ENCODE measurements at regions not wholly inside any gene's neighbourhood (a gene's known extent, or its start where the extent isn't known, plus 50 kb on each side); places are given as distances from the start of the nearest gene placed in this dataset.

DNA sequence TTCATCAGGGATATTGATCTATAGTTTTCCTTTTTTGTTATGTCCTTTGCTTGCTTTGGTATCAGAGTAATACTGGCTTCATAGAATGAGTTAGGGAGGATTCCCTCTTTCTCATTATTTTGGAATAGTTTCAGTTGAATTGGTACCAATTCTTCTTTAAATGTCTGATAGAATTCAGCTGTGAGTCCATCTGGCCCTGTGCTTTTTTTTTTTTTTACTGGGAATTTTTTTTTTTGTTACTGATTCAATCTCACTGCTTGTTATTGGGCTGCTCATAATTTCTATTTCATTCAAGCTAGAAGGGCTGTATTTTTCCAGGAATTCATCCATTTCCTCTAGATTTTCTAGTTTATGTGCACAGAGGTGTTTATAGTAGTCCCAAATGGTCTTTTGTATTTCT is 103.9 kb downstream of the RND3 start:
- no peaks in the 10 kb centered on the region for H3K27me3 ChIP-seq
- H3K27ac ChIP-seq = no peak overlapping the region
- TF ChIP-seq, protein P1, sequence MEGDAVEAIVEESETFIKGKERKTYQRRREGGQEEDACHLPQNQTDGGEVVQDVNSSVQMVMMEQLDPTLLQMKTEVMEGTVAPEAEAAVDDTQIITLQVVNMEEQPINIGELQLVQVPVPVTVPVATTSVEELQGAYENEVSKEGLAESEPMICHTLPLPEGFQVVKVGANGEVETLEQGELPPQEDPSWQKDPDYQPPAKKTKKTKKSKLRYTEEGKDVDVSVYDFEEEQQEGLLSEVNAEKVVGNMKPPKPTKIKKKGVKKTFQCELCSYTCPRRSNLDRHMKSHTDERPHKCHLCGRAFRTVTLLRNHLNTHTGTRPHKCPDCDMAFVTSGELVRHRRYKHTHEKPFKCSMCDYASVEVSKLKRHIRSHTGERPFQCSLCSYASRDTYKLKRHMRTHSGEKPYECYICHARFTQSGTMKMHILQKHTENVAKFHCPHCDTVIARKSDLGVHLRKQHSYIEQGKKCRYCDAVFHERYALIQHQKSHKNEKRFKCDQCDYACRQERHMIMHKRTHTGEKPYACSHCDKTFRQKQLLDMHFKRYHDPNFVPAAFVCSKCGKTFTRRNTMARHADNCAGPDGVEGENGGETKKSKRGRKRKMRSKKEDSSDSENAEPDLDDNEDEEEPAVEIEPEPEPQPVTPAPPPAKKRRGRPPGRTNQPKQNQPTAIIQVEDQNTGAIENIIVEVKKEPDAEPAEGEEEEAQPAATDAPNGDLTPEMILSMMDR (IDR thresholded peaks at IDR 0.05; ENCODE audit: low read depth, low read length) = no peak
- H3K4me3 ChIP-seq = no peak overlapping the region
- no peak for DNase-seq (ENCODE audit: low read depth in 1 of 2, low spot score in 1 of 2)
- no peaks in the 10 kb centered on the region for H3K9me3 ChIP-seq (ENCODE audit: low read depth)
- no peaks in the 10 kb centered on the region for H3K4me1 ChIP-seq (ENCODE audit: low read depth)
- H3K36me3 ChIP-seq = no peaks in the 10 kb centered on the region

DNA sequence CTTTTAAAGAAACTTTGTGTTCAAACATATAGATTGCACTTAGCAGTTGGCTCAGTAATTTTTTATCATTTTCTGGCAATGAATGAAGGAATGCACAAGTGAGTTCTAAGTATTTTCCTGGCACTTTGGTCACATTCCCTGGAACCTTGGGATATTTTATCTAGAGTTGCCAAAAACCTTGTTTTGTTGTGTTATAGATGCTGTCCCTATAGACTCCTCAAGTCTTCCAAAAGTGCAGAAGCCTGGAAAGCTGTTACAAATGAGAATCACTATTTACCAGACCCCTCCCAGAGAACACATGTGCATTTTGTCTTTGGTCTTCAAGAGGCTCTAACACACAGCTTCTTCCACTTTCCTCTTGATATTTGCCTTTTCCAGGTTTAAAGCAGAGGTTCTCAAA is 108.3 kb downstream of the RND3 start:
- H3K9me3 ChIP-seq (ENCODE audit: low read depth) = no peaks in the 10 kb centered on the region
- H3K27me3 ChIP-seq = no peaks in the 10 kb centered on the region
- H3K36me3 ChIP-seq = no peaks in the 10 kb centered on the region
- TF ChIP-seq, protein P1 (IDR thresholded peaks at IDR 0.05; ENCODE audit: low read depth, low read length) = no peak
- DNase-seq (ENCODE audit: low read depth in 1 of 2, low spot score in 1 of 2) = no peak
- no peak overlapping the region for H3K4me3 ChIP-seq
- no peak overlapping the region for H3K27ac ChIP-seq
- H3K4me1 ChIP-seq (ENCODE audit: low read depth) = peaks cover 13% of the 10 kb centered on the region

DNA sequence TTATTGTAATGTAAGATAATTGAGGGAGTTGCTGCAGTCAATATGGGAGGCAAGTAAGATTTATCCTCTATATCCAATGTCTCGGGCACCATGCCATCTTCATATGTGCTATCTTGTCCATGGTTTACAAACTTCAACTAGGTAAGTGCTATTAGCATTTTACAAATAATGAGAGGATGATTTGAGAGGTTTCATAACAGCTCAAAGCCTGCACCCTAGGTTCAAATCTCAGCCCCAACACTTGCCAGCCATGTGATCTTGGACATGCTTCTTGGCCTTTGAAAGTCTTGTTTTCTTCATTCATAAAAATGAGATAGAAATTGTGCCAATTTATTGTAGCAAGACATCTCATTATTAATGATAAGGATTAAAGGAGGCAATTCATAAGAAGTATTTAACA is 108.8 kb downstream of the RND3 start:
- DNase-seq (ENCODE audit: low read depth in 1 of 2, low spot score in 1 of 2) = no peak
- H3K9me3 ChIP-seq (ENCODE audit: low read depth) = no peaks in the 10 kb centered on the region
- H3K36me3 ChIP-seq = no peaks in the 10 kb centered on the region
- no peaks in the 10 kb centered on the region for H3K27me3 ChIP-seq
- TF ChIP-seq, protein P1 (IDR thresholded peaks at IDR 0.05; ENCODE audit: low read depth, low read length) = no peak
- H3K27ac ChIP-seq = no peak overlapping the region
- H3K4me1 ChIP-seq (ENCODE audit: low read depth) = peaks cover 13% of the 10 kb centered on the region
- no peak overlapping the region for H3K4me3 ChIP-seq

DNA sequence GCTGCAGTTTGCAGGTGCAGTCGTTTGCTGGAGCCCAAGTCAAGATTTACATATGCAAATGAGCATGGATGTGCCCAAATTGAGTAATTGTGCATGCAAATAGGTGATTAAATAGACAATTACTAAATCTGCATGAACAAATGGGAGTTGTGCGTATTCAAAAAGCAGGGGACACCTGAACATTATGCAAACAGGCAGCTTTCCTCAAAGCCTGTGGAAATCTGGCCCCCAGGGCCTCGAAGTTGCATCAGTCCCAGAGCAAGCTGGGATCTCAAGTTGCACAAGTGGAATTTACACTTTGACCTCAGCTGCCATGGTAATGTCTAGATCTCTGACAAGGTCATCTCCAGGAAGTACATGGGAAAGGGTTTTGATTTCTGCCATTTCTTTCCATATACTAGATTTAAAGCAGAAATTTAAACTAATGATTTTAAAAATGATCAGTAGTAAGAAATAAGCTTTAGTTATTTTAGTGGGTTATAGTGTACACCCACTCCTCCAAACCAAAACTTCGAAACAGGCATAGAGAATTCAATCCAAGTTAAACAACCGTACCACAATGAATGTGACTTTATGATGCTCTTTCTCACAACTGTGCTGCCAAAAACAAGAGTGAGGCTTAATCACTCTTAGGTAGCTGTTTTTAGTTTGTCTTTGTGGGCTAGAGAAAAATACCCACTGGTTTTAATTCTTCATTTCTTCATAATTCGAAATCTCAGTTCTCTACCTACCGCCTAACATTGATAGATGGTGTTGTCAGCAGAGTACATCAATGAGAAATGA is 110.7 kb downstream of the RND3 start:
- Histone ChIP-seq H3K9me3 (ENCODE audit: low read depth) (no peaks in the 10 kb centered on the region), H3K36me3 (no peaks in the 10 kb centered on the region), H3K27me3 (no peaks in the 10 kb centered on the region), H3K27ac (peak overlapping the region; percentile 49), H3K4me1 (ENCODE audit: low read depth) (peaks cover 13% of the 10 kb centered on the region), H3K4me3 (no peak overlapping the region)
- DNase-seq (ENCODE audit: low read depth in 1 of 2, low spot score in 1 of 2) = peak; percentile 27 to 50
- TF ChIP-seq, protein P1 (IDR thresholded peaks at IDR 0.05; ENCODE audit: low read depth, low read length) = no peak

DNA sequence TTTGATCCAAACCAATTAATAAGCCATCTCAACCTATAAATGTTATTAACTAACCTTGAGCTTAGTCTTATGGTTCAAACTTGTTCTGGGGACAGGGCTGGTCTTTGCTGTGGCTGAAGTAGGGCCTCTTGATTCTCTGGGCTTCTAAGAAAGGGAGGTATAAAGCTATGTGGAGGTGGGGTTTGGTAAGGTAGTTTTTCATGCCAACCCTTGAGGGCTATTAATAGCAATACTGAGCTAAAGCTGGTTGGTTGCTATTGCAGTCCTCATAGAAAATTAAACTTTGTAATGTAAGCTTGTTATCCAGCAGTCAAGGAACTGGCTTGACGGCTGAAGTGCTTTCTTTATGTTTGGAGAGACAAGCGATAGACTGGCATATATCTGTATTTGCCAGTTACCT is 112.1 kb downstream of the RND3 start:
- TF ChIP-seq, protein P1 (IDR thresholded peaks at IDR 0.05; ENCODE audit: low read depth, low read length) = no peak
- Histone ChIP-seq H3K9me3 (ENCODE audit: low read depth) (no peaks in the 10 kb centered on the region), H3K4me1 (ENCODE audit: low read depth) (peaks cover 13% of the 10 kb centered on the region), H3K27me3 (no peaks in the 10 kb centered on the region), H3K4me3 (no peak overlapping the region), H3K36me3 (no peaks in the 10 kb centered on the region), H3K27ac (no peak overlapping the region)
- DNase-seq (ENCODE audit: low read depth in 1 of 2, low spot score in 1 of 2) = peak in 1 of 2 donors; percentile 19
